HEK293T (cell line): ENCODE measurements at regions not wholly inside any gene's neighbourhood (a gene's known extent, or its start where the extent isn't known, plus 50 kb on each side); places are given as distances from the start of the nearest gene placed in this dataset.

ENCODE experiments used
- CTCF ChIA-PET: fragments of 350-600 bp; formaldehyde crosslinking; extraction: SDS; loops from one replicate; lab custom pipeline; 2021; ENCODE audit warnings: antibody characterized with exemption, inconsistent platforms; lab: Yijun Ruan, JAX
- POLR2A ChIA-PET: fragments of 350-600 bp; formaldehyde crosslinking; extraction: SDS; loops from one replicate; lab custom pipeline; 2020; ENCODE audit warnings: antibody characterized with exemption, inconsistent platforms; lab: Yijun Ruan, JAX
- DNase-seq: peaks from one replicate; pipeline ENCODE4 v3.0.0; 2012; ENCODE audit warnings: mixed read lengths; ENCODE audit errors: extremely low spot score
- ARNT ChIP-seq: fragments of 450-650 bp; IDR thresholded peaks from 2 replicates; pipeline ENCODE4 v1.6.1; 2017; ENCODE audit warnings: mild to moderate bottlenecking
- BHLHE40 ChIP-seq: fragments of 450-650 bp; IDR thresholded peaks from 2 replicates; pipeline ENCODE4 v1.6.1; 2016; ENCODE audit warnings: mild to moderate bottlenecking, moderate library complexity, borderline replicate concordance
- CTBP1 ChIP-seq: fragments of 450-650 bp; IDR thresholded peaks from 2 replicates; pipeline ENCODE4 v1.6.1; 2016; ENCODE audit warnings: borderline replicate concordance
- ELF4 ChIP-seq: fragments of 450-650 bp; IDR thresholded peaks from 2 replicates; pipeline ENCODE4 v1.6.1; 2017; ENCODE audit warnings: antibody characterized with exemption
- FOXA1 ChIP-seq: fragments of 450-650 bp; IDR thresholded peaks from 2 replicates; pipeline ENCODE4 v1.6.1; 2016; ENCODE audit warnings: mild to moderate bottlenecking
- FOXK2 ChIP-seq: fragments of 450-650 bp; IDR thresholded peaks from 2 replicates; pipeline ENCODE4 v1.6.1; 2016; ENCODE audit warnings: mild to moderate bottlenecking
- FOXM1 ChIP-seq: fragments of 450-650 bp; IDR thresholded peaks from 2 replicates; pipeline ENCODE4 v1.6.1; 2017; ENCODE audit warnings: mild to moderate bottlenecking, borderline replicate concordance
- HDGF ChIP-seq: fragments of 450-650 bp; IDR thresholded peaks from 2 replicates; pipeline ENCODE4 v1.6.1; 2017; ENCODE audit warnings: antibody characterized with exemption, borderline replicate concordance
- L3MBTL2 ChIP-seq: fragments of 450-650 bp; conservative IDR thresholded peaks from 2 replicates; pipeline ENCODE4 v1.6.1; 2016; ENCODE audit warnings: mild to moderate bottlenecking
- LEF1 ChIP-seq: fragments of 450-650 bp; IDR thresholded peaks from 2 replicates; pipeline ENCODE4 v1.6.1; 2017; ENCODE audit warnings: mild to moderate bottlenecking, borderline replicate concordance
- NFRKB ChIP-seq: fragments of 450-650 bp; IDR thresholded peaks from 2 replicates; pipeline ENCODE4 v1.6.1; 2016; ENCODE audit warnings: mild to moderate bottlenecking, moderate library complexity
- SP1 ChIP-seq: fragments of 450-650 bp; IDR thresholded peaks from 2 replicates; pipeline ENCODE4 v1.6.1; 2017
- SUZ12 ChIP-seq: fragments of 450-650 bp; IDR thresholded peaks from 2 replicates; pipeline ENCODE4 v1.6.1; 2016; ENCODE audit warnings: mild to moderate bottlenecking
- TARDBP ChIP-seq: fragments of 450-650 bp; IDR thresholded peaks from 2 replicates; pipeline ENCODE4 v1.6.1; 2016
- ZNF384 ChIP-seq: fragments of 450-650 bp; IDR thresholded peaks from 2 replicates; pipeline ENCODE4 v1.6.1; 2016
- TF ChIP-seq, protein P1 (sequence below): fragments of 450-650 bp; IDR thresholded peaks from 2 replicates; pipeline ENCODE4 v1.6.1; 2016

DNA sequence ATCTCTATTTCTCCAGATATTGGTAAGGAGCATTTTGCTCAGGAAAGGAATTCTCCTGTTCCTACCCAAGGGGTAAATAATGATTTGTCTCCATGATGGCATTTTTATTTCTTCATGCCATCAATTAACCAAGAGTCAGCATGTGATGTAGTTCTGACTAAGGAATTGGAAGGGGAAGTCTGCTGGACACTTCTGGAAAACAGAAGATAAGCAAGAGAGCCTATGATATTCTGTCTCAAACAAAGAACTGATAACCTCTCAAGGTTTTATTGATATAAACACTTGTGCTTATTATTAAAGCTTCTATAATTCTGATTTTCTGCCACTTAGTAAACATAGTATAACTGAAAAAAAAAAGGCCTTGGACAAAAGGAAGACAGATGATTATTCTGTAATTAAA lies 673.0 kb upstream of the CHORDC1 start:
- ChIA-PET POLR2A (no interaction called here), CTCF (no interaction called here)
- DNase-seq: no peak
- no peak for TF ChIP-seq ARNT
- no peak for TF ChIP-seq TARDBP
- no peak for TF ChIP-seq FOXM1
- TF ChIP-seq LEF1: no peak
- no peak for TF ChIP-seq NFRKB
- no peak for TF ChIP-seq BHLHE40
- no peak for TF ChIP-seq SUZ12
- TF ChIP-seq HDGF: no peak
- no peak for TF ChIP-seq SP1
- TF ChIP-seq CTBP1: no peak
- no peak for TF ChIP-seq FOXK2
- TF ChIP-seq L3MBTL2: no peak
- TF ChIP-seq, protein P1, sequence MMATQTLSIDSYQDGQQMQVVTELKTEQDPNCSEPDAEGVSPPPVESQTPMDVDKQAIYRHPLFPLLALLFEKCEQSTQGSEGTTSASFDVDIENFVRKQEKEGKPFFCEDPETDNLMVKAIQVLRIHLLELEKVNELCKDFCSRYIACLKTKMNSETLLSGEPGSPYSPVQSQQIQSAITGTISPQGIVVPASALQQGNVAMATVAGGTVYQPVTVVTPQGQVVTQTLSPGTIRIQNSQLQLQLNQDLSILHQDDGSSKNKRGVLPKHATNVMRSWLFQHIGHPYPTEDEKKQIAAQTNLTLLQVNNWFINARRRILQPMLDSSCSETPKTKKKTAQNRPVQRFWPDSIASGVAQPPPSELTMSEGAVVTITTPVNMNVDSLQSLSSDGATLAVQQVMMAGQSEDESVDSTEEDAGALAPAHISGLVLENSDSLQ: no peak
- TF ChIP-seq FOXA1: no peak
- no peak for TF ChIP-seq ZNF384

DNA sequence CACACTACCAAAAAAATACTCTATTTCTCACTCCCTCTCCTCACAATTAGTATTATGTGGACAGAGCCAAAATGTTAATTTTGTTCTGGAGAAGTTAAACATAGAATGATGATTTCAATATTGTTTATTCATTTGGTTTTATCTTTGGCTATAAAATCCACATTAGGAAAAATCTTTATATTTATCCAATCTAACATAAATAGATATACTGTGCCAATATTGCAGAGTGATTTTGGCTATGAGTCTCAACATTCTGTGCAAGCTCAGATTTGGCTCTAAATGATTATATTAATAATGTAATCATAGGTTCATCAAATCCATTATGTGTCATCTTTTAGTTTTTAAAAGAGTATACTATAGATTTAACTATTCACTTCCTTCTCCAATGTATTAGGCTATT lies 667.5 kb upstream of the CHORDC1 start:
- ChIA-PET POLR2A (no interaction called here), CTCF (no interaction called here)
- TF ChIP-seq SP1: no peak
- TF ChIP-seq LEF1: no peak
- no peak for TF ChIP-seq HDGF
- TF ChIP-seq FOXK2: no peak
- DNase-seq: no peak

DNA sequence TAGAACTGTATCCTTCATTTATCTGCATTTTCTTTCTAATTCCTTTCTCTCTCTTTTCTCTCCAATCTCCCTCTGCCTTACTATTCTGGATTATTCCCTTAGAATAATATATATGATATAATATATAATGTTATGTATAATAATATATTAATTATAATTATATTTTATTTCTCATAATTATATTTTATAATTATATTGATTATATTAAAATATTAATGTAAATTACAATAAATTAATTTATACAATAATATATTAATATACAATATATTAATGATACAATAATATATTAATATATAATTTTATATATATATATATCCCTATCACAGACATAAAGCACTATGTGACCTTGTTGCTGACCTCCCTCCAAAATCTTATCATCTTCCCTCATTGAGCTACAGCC lies 661.3 kb upstream of the CHORDC1 start:
- DNase-seq: no peak
- no peak for TF ChIP-seq TARDBP
- no peak for TF ChIP-seq L3MBTL2
- no peak for TF ChIP-seq CTBP1
- TF ChIP-seq, protein P1: no peak
- TF ChIP-seq NFRKB: no peak
- no peak for TF ChIP-seq SUZ12
- ChIA-PET POLR2A (no interaction called here), CTCF (no interaction called here)

DNA sequence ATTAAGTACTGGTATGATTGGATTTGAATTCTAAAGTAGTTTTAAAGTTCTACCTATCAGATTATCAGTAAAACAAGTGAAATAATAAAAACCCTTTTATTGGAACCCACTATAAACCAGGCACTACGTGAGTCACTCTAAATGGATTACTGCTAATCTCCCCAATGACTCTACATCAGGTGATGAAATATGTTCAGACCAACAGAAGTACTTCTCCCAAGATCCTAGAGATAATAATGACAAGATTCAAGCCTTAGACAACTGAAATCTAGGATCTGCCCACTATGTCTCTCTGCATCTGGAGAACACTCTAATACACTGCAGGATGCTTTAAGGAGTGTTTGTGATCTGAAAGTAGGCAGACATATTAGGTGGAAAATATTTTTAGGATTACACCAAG lies 652.1 kb upstream of the CHORDC1 start:
- no peak for TF ChIP-seq SUZ12
- TF ChIP-seq ZNF384: no peak
- TF ChIP-seq FOXK2: no peak
- TF ChIP-seq NFRKB: no peak
- TF ChIP-seq, protein P1: no peak
- TF ChIP-seq ARNT: no peak
- no peak for TF ChIP-seq LEF1
- no peak for TF ChIP-seq HDGF
- no peak for TF ChIP-seq CTBP1
- TF ChIP-seq L3MBTL2: no peak
- TF ChIP-seq FOXM1: no peak
- no peak for TF ChIP-seq TARDBP
- TF ChIP-seq BHLHE40: no peak
- TF ChIP-seq ELF4: no peak
- CTCF ChIA-PET: no interaction called here
- POLR2A ChIA-PET: no interaction called here

DNA sequence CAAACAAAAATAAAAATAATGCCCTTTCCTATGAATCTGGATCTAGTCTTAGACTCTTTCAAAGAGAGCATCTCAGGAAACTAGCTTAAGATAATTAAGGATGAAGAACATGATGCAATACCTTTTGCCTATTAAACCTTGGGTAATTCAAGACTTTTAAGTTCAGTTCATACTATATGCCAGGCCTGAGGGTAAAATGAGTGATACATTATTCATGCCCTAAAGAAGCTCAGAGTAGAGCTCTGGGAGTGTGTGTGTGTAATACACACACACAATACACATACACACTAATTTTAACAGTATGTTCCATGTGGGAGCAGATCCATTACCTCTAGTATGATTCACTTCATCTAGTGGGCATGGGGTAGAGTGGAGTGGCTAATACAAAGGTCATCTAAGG lies 651.4 kb upstream of the CHORDC1 start:
- TF ChIP-seq SUZ12 (no peak), L3MBTL2 (no peak), LEF1 (no peak)
- POLR2A ChIA-PET: no interaction called here
- no peak for DNase-seq
- CTCF ChIA-PET: no interaction called here

More for the DNA sequence above, 652.1 kb upstream of the CHORDC1 start:
- DNase-seq: no peak

DNA sequence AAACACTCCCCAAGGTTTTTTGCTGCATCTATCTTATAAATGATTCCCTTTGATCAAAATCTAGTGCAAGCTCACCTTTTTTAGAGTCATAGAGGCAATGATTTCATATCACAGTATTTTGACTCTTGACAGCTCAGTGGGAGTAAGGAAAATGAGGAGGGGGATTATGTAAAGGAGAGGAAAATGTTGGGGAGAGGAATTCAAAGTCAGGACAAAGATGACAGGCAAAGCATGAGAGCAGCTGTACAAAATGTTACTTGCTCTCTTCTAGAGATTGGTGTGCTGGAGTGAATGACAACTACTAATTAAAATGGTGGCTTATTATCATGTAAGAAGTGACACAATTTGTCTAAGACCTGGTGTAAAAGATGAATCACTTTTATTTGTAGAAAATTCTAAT lies 644.6 kb upstream of the CHORDC1 start:
- POLR2A ChIA-PET: no interaction called here
- TF ChIP-seq LEF1 (no peak), BHLHE40 (no peak), L3MBTL2 (no peak), FOXK2 (no peak), SUZ12 (no peak), FOXA1 (no peak), ARNT (no peak), CTBP1 (no peak), NFRKB (no peak), SP1 (no peak), HDGF (no peak), TARDBP (no peak), ELF4 (no peak), FOXM1 (no peak)
- TF ChIP-seq, protein P1: no peak
- CTCF ChIA-PET: no interaction called here
- no peak for DNase-seq

DNA sequence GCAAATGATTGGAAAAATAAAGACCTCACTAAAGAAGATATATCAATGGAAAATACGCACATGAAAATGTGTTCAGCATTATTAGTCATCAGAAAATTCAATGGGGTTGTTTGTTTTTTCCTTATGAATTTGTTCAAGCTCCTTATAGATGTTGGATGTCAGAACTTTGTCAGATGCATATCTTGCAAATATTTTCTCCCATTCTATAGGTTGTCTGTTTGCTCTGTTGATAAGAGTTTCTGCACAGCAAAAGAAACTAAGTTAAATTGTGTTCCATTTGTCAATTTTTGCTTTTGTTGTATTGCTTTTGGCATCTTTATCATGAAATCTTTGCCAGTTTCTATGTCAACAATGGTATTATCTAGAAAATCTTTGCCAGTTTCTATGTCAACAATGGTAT lies 633.9 kb upstream of the CHORDC1 start:
- DNase-seq: no peak
- TF ChIP-seq ZNF384 (no peak), CTBP1 (no peak), HDGF (no peak), TARDBP (no peak), FOXA1 (no peak), ARNT (no peak), FOXK2 (no peak), SUZ12 (no peak), SP1 (no peak), L3MBTL2 (no peak), NFRKB (no peak), ELF4 (no peak), FOXM1 (no peak), BHLHE40 (no peak)
- TF ChIP-seq, protein P1: no peak
- ChIA-PET POLR2A (no interaction called here), CTCF (no interaction called here)
